SK-N-SH treated with all-trans-retinoic acid at 6 μM for 48 hours (cell line): ENCODE measurements at regions not wholly inside any gene's neighbourhood (a gene's known extent, or its start where the extent isn't known, plus 50 kb on each side); places are given as distances from the start of the nearest gene placed in this dataset.

Experiments used
- ATAC-seq: fragments of 200-7000 bp; cut with Tn5 transposase; 3 replicates; pipeline ENCODE4 v1.9.1; 2020; ENCODE audit warnings: mild to moderate bottlenecking, moderate library complexity
- ARNTL ChIP-seq: fragments of 450-650 bp; formaldehyde crosslinking; IDR thresholded peaks from 2 replicates; pipeline ENCODE4 v1.5.0; 2020; ENCODE audit warnings: low read depth, mild to moderate bottlenecking, moderate library complexity, borderline replicate concordance
- BACH2 ChIP-seq: fragments of 250-450 bp; sonication (Bioruptor Pico); IDR thresholded peaks from 2 replicates; pipeline ENCODE4 v1.9.0; 2021; ENCODE audit warnings: mild to moderate bottlenecking, borderline replicate concordance
- CSDC2 ChIP-seq: fragments of 250-450 bp; sonication (Bioruptor Pico); IDR thresholded peaks from 2 replicates; pipeline ENCODE4 v1.5.0; 2020; ENCODE audit warnings: mild to moderate bottlenecking, moderate library complexity
- ESRRG ChIP-seq: fragments of 250-450 bp; sonication (Bioruptor Pico); IDR thresholded peaks from 2 replicates; pipeline ENCODE4 v1.6.1; 2021; ENCODE audit warnings: mild to moderate bottlenecking
- GLIS3 ChIP-seq: fragments of 250-450 bp; sonication (Bioruptor Pico); IDR thresholded peaks from 2 replicates; pipeline ENCODE4 v1.5.0; 2020; ENCODE audit warnings: mild to moderate bottlenecking, moderate library complexity
- ISL1 ChIP-seq: fragments of 250-450 bp; sonication (Bioruptor Pico); IDR thresholded peaks from 2 replicates; pipeline ENCODE4 v2.1.2; 2022; ENCODE audit warnings: mild to moderate bottlenecking, moderate library complexity
- OSR1 ChIP-seq: fragments of 250-450 bp; sonication (Bioruptor Pico); IDR thresholded peaks from 2 replicates; pipeline ENCODE4 v1.8.0; 2022; ENCODE audit warnings: moderate library complexity, mild to moderate bottlenecking, inconsistent platforms
- PPARA ChIP-seq: fragments of 250-450 bp; sonication (Bioruptor Pico); IDR thresholded peaks from 2 replicates; pipeline ENCODE4 v1.5.0; 2020; ENCODE audit warnings: mild to moderate bottlenecking, borderline replicate concordance
- RARB ChIP-seq: fragments of 250-450 bp; sonication (Bioruptor Pico); IDR thresholded peaks from 2 replicates; pipeline ENCODE4 v1.8.0; 2021; ENCODE audit warnings: mild to moderate bottlenecking, moderate library complexity
- SNAI2 ChIP-seq: fragments of 250-450 bp; sonication (Bioruptor Pico); IDR thresholded peaks from 2 replicates; pipeline ENCODE4 v1.5.0; 2020; ENCODE audit warnings: mild to moderate bottlenecking, moderate library complexity
- TCF4 ChIP-seq: fragments of 250-450 bp; sonication (Bioruptor Pico); IDR thresholded peaks from 2 replicates; pipeline ENCODE4 v1.8.0; 2021; ENCODE audit warnings: mild to moderate bottlenecking, moderate library complexity, borderline replicate concordance
- TOX ChIP-seq: fragments of 250-450 bp; sonication (Bioruptor Pico); IDR thresholded peaks from 2 replicates; pipeline ENCODE4 v1.8.0; 2021; ENCODE audit warnings: mild to moderate bottlenecking, moderate library complexity, borderline replicate concordance
- ZC3H10 ChIP-seq: fragments of 250-450 bp; sonication (Bioruptor Pico); IDR thresholded peaks from 2 replicates; pipeline ENCODE4 v1.5.1; 2021; ENCODE audit warnings: mild to moderate bottlenecking, moderate library complexity
- ZFP3 ChIP-seq: fragments of 250-450 bp; sonication (Bioruptor Pico); IDR thresholded peaks from 2 replicates; pipeline ENCODE4 v1.5.0; 2020; ENCODE audit warnings: mild to moderate bottlenecking, moderate library complexity
- ZFP30 ChIP-seq: fragments of 450-650 bp; formaldehyde crosslinking; IDR thresholded peaks from 2 replicates; pipeline ENCODE4 v1.5.0; 2022; ENCODE audit warnings: mild to moderate bottlenecking, moderate library complexity
- ZNF565 ChIP-seq: fragments of 450-650 bp; formaldehyde crosslinking; conservative IDR thresholded peaks from 2 replicates; pipeline ENCODE4 v1.5.0; 2020; ENCODE audit warnings: low read depth, mild to moderate bottlenecking, moderate library complexity
- ZNF70 ChIP-seq: fragments of 450-650 bp; formaldehyde crosslinking; IDR thresholded peaks from 2 replicates; pipeline ENCODE4 v1.5.0; 2020; ENCODE audit warnings: mild to moderate bottlenecking, moderate library complexity
- ZNF8 ChIP-seq: fragments of 450-650 bp; formaldehyde crosslinking; IDR thresholded peaks from 2 replicates; pipeline ENCODE4 v1.5.0; 2020; ENCODE audit warnings: mild to moderate bottlenecking, moderate library complexity
- TF ChIP-seq, protein P1 (sequence below): fragments of 250-450 bp; sonication (Bioruptor Pico); IDR thresholded peaks from 2 replicates; pipeline ENCODE4 v1.8.0; 2021; ENCODE audit warnings: low read depth, mild to moderate bottlenecking, moderate library complexity, borderline replicate concordance
- TF ChIP-seq, protein P2 (sequence below): fragments of 250-450 bp; sonication (Bioruptor Pico); IDR thresholded peaks from 2 replicates; pipeline ENCODE4 v1.5.0; 2020; ENCODE audit warnings: mild to moderate bottlenecking, moderate library complexity
- TF ChIP-seq, protein P3 (sequence below): fragments of 250-450 bp; sonication (Bioruptor Pico); IDR thresholded peaks from 2 replicates; pipeline ENCODE4 v1.5.1; 2021; ENCODE audit warnings: mild to moderate bottlenecking, moderate library complexity
- TF ChIP-seq, protein P4 (sequence below): fragments of 250-450 bp; sonication (Bioruptor Pico); IDR thresholded peaks from 2 replicates; pipeline ENCODE4 v1.5.1; 2020; ENCODE audit warnings: low read depth, mild to moderate bottlenecking, moderate library complexity
- TF ChIP-seq, protein P5 (sequence below): fragments of 250-450 bp; sonication (Bioruptor Pico); IDR thresholded peaks from 2 replicates; pipeline ENCODE4 v1.8.0; 2020; ENCODE audit warnings: mild to moderate bottlenecking, moderate library complexity, borderline replicate concordance

DNA sequence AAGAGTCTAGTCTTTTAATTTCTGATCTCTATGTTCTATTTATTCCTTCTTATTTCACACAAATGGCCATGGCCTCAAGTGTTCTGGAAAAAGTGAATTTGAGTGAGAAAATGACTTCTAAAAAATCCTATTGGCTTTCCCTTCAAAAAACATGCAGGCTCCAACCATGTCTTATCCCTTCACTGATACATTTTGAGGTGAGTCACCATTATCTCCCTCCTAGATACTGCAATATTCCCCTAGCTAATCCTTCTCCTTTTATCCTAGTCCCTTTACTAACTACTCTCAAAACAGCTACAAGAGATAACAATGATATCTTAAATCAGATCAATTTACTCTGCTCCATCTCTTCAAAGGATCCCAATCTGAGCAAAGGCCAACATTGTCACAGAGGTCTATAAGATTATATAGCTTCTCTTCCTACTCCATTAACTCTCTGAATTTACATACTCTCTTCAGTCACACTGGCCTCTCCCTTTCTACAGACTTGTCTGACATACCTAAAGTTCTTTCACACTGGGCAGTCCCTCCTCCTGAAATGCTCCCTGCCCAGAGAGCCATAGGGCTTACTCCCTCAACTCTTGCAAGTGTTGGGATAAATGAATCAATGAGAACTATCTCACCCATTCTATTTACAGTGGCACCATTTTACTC lies 129.2 kb downstream of the TENT5A start:
- no peak for TF ChIP-seq ZNF70 (CRISPR knock-in tag)
- TF ChIP-seq OSR1: no peak
- no peak for TF ChIP-seq CSDC2 (CRISPR knock-in tag)
- no peak for TF ChIP-seq PPARA
- TF ChIP-seq ISL1 (CRISPR knock-in tag): no peak
- no peak for TF ChIP-seq BACH2 (CRISPR knock-in tag)
- TF ChIP-seq ZNF565: no peak
- TF ChIP-seq ZFP3 (CRISPR knock-in tag): no peak
- no peak for TF ChIP-seq ZC3H10 (CRISPR knock-in tag)
- ATAC-seq: no peak

DNA sequence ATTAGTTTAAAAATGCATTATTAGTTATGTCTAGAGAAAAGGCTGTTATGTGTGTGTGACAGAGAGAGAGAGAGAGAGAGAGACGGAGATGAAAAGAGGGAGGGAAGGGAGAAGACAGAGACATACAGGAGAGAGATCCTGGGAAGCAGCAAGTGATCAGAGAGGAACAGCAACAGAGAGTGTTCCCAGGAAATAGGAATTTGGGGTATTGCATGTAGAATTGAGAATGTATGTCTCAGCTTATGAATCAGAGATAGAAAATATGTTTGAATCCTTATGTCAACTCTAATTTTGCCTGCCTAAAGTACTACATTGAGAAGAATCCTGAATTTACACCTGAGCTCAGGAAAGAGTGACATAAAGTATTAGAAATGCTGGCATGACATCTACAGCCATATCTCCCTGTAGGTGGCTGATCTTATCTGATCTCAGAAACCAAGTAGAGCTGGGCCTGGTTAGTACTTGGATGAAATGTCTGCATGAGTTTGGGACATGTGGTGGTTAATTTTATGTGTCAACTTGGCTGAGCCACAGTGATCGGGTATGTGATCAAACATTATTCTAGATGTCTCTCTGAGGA lies 130.6 kb downstream of the TENT5A start:
- ATAC-seq: no peak
- TF ChIP-seq RARB (CRISPR knock-in tag): no peak
- no peak for TF ChIP-seq TCF4 (CRISPR knock-in tag)
- no peak for TF ChIP-seq CSDC2 (CRISPR knock-in tag)
- TF ChIP-seq ZNF565: no peak
- TF ChIP-seq, protein P1, sequence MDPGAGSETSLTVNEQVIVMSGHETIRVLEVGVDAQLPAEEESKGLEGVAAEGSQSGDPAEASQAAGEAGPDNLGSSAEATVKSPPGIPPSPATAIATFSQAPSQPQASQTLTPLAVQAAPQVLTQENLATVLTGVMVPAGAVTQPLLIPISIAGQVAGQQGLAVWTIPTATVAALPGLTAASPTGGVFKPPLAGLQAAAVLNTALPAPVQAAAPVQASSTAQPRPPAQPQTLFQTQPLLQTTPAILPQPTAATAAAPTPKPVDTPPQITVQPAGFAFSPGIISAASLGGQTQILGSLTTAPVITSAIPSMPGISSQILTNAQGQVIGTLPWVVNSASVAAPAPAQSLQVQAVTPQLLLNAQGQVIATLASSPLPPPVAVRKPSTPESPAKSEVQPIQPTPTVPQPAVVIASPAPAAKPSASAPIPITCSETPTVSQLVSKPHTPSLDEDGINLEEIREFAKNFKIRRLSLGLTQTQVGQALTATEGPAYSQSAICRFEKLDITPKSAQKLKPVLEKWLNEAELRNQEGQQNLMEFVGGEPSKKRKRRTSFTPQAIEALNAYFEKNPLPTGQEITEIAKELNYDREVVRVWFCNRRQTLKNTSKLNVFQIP (CRISPR knock-in tag): no peak
- no peak for TF ChIP-seq ZNF8
- TF ChIP-seq, protein P2, sequence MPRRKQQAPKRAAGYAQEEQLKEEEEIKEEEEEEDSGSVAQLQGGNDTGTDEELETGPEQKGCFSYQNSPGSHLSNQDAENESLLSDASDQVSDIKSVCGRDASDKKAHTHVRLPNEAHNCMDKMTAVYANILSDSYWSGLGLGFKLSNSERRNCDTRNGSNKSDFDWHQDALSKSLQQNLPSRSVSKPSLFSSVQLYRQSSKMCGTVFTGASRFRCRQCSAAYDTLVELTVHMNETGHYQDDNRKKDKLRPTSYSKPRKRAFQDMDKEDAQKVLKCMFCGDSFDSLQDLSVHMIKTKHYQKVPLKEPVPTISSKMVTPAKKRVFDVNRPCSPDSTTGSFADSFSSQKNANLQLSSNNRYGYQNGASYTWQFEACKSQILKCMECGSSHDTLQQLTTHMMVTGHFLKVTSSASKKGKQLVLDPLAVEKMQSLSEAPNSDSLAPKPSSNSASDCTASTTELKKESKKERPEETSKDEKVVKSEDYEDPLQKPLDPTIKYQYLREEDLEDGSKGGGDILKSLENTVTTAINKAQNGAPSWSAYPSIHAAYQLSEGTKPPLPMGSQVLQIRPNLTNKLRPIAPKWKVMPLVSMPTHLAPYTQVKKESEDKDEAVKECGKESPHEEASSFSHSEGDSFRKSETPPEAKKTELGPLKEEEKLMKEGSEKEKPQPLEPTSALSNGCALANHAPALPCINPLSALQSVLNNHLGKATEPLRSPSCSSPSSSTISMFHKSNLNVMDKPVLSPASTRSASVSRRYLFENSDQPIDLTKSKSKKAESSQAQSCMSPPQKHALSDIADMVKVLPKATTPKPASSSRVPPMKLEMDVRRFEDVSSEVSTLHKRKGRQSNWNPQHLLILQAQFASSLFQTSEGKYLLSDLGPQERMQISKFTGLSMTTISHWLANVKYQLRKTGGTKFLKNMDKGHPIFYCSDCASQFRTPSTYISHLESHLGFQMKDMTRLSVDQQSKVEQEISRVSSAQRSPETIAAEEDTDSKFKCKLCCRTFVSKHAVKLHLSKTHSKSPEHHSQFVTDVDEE (CRISPR knock-in tag): no peak
- TF ChIP-seq OSR1: no peak
- no peak for TF ChIP-seq ARNTL (CRISPR knock-in tag)
- TF ChIP-seq, protein P3, sequence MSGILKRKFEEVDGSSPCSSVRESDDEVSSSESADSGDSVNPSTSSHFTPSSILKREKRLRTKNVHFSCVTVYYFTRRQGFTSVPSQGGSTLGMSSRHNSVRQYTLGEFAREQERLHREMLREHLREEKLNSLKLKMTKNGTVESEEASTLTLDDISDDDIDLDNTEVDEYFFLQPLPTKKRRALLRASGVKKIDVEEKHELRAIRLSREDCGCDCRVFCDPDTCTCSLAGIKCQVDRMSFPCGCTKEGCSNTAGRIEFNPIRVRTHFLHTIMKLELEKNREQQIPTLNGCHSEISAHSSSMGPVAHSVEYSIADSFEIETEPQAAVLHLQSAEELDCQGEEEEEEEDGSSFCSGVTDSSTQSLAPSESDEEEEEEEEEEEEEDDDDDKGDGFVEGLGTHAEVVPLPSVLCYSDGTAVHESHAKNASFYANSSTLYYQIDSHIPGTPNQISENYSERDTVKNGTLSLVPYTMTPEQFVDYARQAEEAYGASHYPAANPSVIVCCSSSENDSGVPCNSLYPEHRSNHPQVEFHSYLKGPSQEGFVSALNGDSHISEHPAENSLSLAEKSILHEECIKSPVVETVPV (CRISPR knock-in tag): no peak
- TF ChIP-seq GLIS3 (CRISPR knock-in tag): no peak
- TF ChIP-seq TOX (CRISPR knock-in tag): no peak
- TF ChIP-seq ZFP3 (CRISPR knock-in tag): no peak

DNA sequence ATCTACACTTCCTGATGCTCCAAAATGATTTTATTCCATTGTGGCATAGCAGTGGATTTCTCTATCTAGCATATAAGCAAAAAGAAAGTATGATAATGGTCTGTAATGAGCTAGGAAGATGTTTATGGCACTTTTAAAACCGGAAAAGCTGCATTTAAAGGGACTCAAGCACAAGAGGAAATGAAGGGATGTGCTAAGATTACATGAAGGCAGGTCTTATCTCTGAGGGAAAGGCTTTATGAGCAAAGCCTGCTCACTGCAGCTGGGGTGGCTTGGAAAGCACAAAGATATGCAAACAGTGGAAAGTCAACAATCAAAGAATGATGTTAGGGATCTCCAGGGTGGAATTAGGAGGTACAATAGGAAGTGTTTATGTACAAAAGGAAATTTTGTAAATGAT lies 138.2 kb downstream of the TENT5A start:
- peak; percentile 51; the same call in 2 of the 3 replicates for ATAC-seq
- TF ChIP-seq, protein P4, sequence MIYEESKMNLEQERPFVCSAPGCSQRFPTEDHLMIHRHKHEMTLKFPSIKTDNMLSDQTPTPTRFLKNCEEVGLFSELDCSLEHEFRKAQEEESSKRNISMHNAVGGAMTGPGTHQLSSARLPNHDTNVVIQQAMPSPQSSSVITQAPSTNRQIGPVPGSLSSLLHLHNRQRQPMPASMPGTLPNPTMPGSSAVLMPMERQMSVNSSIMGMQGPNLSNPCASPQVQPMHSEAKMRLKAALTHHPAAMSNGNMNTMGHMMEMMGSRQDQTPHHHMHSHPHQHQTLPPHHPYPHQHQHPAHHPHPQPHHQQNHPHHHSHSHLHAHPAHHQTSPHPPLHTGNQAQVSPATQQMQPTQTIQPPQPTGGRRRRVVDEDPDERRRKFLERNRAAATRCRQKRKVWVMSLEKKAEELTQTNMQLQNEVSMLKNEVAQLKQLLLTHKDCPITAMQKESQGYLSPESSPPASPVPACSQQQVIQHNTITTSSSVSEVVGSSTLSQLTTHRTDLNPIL (CRISPR knock-in tag): no peak
- TF ChIP-seq, protein P5, sequence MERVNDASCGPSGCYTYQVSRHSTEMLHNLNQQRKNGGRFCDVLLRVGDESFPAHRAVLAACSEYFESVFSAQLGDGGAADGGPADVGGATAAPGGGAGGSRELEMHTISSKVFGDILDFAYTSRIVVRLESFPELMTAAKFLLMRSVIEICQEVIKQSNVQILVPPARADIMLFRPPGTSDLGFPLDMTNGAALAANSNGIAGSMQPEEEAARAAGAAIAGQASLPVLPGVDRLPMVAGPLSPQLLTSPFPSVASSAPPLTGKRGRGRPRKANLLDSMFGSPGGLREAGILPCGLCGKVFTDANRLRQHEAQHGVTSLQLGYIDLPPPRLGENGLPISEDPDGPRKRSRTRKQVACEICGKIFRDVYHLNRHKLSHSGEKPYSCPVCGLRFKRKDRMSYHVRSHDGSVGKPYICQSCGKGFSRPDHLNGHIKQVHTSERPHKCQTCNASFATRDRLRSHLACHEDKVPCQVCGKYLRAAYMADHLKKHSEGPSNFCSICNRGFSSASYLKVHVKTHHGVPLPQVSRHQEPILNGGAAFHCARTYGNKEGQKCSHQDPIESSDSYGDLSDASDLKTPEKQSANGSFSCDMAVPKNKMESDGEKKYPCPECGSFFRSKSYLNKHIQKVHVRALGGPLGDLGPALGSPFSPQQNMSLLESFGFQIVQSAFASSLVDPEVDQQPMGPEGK: no peak
- TF ChIP-seq ISL1 (CRISPR knock-in tag): no peak
- TF ChIP-seq OSR1: no peak
- no peak for TF ChIP-seq SNAI2
- TF ChIP-seq TCF4 (CRISPR knock-in tag): no peak
- TF ChIP-seq ZFP3 (CRISPR knock-in tag): no peak
- TF ChIP-seq GLIS3 (CRISPR knock-in tag): no peak
- TF ChIP-seq, protein P2 (CRISPR knock-in tag): no peak
- TF ChIP-seq TOX (CRISPR knock-in tag): no peak
- no peak for TF ChIP-seq ESRRG
- no peak for TF ChIP-seq ARNTL (CRISPR knock-in tag)
- TF ChIP-seq, protein P1 (CRISPR knock-in tag): no peak
- no peak for TF ChIP-seq ZNF8
- TF ChIP-seq PPARA: no peak
- no peak for TF ChIP-seq ZNF70 (CRISPR knock-in tag)
- no peak for TF ChIP-seq ZFP30
